SK-N-SH treated with all-trans-retinoic acid at 6 μM for 48 hours (cell line): ENCODE measurements at regions not wholly inside any gene's neighbourhood (a gene's known extent, or its start where the extent isn't known, plus 50 kb on each side); places are given as distances from the start of the nearest gene placed in this dataset.

Experiments
- SNAI2 ChIP-seq: fragments of 250-450 bp; sonication (Bioruptor Pico); IDR thresholded peaks from 2 replicates; pipeline ENCODE4 v1.5.0; 2020; ENCODE audit warnings: mild to moderate bottlenecking, moderate library complexity
- TCF4 ChIP-seq: fragments of 250-450 bp; sonication (Bioruptor Pico); IDR thresholded peaks from 2 replicates; pipeline ENCODE4 v1.8.0; 2021; ENCODE audit warnings: mild to moderate bottlenecking, moderate library complexity, borderline replicate concordance
- ZFP30 ChIP-seq: fragments of 450-650 bp; formaldehyde crosslinking; IDR thresholded peaks from 2 replicates; pipeline ENCODE4 v1.5.0; 2022; ENCODE audit warnings: mild to moderate bottlenecking, moderate library complexity

DNA sequence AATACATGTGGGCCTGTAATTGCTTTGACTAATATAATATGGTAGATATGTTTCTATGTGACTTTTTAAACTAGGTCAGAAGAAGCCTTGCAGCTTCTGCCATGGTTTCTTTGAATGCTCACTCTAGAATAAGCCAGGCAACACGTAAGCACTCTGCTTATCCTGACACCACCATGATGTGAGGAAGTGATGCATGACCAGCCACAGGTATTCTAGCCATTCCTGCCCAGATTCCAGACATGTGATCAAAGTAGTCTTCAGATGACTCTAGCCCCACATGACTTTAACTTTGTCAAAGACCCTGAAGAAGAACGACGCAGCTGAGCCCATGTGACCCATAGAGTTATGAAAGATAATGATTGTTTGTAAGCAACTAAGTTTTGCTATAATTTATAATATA lies 276.1 kb upstream of the NCAM1 start:
- TF ChIP-seq SNAI2 (CRISPR knock-in tag), result no peak
- no peak for TF ChIP-seq ZFP30
- TF ChIP-seq TCF4 (CRISPR knock-in tag), result no peak
